ENCODE measurements at regions not wholly inside any gene's neighbourhood (a gene's known extent, or its start where the extent isn't known, plus 50 kb on each side); places are given as distances from the start of the nearest gene placed in this dataset.

DNA sequence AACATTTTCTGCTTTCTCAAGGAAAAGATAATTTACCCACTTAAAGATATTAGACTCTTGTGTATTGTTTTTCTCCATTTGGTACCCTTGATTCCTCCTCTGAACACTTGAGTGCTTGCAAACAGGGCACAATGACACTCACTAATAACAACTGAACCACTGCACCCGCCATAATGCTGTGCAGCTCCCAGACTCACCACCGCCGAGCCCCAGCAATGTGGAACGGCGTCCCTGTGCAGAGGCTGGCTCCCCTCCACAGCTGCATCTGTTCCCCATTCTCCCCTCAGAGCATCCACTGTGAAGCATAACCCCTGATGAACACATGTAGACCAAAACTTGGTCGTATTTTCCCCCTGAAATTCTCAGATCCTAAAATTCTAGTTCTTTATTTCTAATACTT lies 276.2 kb upstream of the PLSCR5 start:
- TF ChIP-seq TAF1 (IDR thresholded peaks at IDR 0.05; ENCODE audit: low read depth, low read length) (no peak), POLR2AphosphoS5 (IDR thresholded peaks at IDR 0.05; ENCODE audit: low read depth, low read length) (no peak), SPI1 (IDR thresholded peaks at IDR 0.05; ENCODE audit: low read depth, low read length) (no peak), POLR2A (IDR thresholded peaks at IDR 0.05; ENCODE audit: low read depth, low read length) (no peak), PAX5 (IDR thresholded peaks at IDR 0.05; ENCODE audit: insufficient read depth, low read length, severe bottlenecking) (no peak), POU2F2 (IDR thresholded peaks at IDR 0.05; ENCODE audit: low read depth, low read length) (no peak)

Data from GM12891 (cell line).